AG09319 (cell line): ENCODE measurements at regions not wholly inside any gene's neighbourhood (a gene's known extent, or its start where the extent isn't known, plus 50 kb on each side); places are given as distances from the start of the nearest gene placed in this dataset.

Experiments
- DNase-seq: peaks from one replicate; pipeline ENCODE4 v3.0.0-alpha.2; 2010; ENCODE audit warnings: low read depth; ENCODE audit errors: extremely low read depth
- TF ChIP-seq, protein P1 (sequence below): IDR thresholded peaks from 2 replicates; pipeline ENCODE4 v1.5.1; 2011; ENCODE audit warnings: low read depth, mild to moderate bottlenecking, inconsistent platforms, low read length, moderate library complexity

DNA sequence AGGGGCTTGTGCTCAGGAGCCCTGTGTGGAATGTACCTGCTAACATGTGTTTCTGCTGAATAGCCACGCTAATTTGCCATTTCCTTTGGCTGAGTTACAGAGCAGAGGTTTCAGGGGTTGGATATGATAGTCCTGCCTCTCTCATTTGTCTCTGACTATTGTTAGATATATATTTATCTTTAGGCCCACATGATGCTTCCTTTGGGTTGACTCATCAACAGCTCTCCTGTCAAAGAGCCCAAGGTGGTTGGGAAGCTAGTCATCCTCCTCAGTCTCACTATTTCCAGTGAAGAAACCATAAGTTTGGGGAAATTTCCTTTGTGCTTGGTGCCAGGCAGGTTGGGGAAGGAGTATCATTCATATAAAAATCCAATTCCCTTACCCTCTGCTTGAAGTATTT lies 1194.6 kb downstream of the ZPLD1 start:
- TF ChIP-seq, protein P1, sequence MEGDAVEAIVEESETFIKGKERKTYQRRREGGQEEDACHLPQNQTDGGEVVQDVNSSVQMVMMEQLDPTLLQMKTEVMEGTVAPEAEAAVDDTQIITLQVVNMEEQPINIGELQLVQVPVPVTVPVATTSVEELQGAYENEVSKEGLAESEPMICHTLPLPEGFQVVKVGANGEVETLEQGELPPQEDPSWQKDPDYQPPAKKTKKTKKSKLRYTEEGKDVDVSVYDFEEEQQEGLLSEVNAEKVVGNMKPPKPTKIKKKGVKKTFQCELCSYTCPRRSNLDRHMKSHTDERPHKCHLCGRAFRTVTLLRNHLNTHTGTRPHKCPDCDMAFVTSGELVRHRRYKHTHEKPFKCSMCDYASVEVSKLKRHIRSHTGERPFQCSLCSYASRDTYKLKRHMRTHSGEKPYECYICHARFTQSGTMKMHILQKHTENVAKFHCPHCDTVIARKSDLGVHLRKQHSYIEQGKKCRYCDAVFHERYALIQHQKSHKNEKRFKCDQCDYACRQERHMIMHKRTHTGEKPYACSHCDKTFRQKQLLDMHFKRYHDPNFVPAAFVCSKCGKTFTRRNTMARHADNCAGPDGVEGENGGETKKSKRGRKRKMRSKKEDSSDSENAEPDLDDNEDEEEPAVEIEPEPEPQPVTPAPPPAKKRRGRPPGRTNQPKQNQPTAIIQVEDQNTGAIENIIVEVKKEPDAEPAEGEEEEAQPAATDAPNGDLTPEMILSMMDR = no peak
- DNase-seq = no peak

DNA sequence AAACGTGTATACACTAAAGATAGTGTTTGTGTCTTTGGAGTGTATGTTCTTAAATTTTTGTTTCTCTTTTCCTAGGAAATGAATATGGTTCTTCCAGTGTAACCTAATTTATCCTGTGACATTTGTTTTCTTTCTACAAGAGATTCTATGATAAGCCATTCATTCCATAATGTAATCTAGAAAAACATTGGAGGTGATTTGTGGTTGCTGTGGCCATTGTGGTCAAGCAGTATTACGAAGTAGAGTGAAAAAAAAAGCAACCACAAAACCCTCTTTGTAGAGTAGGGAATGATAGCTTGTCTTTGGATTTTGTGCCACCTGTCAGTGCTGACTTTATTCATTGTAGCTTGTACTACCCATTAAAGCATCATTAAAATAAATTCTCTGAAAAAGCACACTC lies 1209.6 kb downstream of the ZPLD1 start:
- DNase-seq = no peak
- TF ChIP-seq, protein P1 = no peak

DNA sequence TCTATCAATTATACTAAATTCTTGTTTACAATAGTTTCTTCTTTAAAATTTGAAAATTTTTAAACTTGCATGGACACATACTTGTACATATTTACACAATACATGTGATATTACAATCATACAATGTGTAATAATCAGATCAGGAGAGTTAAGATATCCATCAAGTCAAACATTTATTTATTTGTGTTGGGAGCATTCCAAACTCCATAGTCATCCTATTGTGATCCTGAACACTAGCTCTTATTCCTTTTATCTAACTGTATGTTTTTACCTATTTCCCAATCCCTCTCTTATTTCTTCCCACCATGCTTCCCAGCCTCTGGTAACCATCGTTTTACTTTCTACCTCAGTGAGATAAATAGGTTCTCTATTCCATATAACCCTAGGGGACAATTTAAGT lies 1219.2 kb downstream of the ZPLD1 start:
- TF ChIP-seq, protein P1 = no peak
- no peak for DNase-seq

DNA sequence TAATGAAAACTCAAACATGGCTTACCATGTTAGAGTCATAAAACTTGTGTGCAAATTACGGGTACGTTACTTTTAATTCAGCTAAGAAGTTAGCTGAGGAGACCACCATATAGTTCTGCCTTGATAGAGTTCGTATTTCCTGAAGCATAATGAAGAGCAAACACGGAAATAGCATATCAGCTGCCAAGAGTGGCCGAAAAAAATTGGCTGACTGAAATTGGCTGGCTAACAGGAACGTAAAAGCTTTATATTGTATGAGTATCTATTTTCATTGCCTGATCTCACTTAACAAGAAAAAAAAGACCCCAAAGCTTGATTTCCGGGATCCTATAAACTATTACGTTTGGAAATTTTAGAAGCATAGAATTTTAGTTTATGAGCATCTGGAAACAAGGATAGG lies 1222.9 kb downstream of the ZPLD1 start:
- DNase-seq = no peak
- TF ChIP-seq, protein P1 = no peak

DNA sequence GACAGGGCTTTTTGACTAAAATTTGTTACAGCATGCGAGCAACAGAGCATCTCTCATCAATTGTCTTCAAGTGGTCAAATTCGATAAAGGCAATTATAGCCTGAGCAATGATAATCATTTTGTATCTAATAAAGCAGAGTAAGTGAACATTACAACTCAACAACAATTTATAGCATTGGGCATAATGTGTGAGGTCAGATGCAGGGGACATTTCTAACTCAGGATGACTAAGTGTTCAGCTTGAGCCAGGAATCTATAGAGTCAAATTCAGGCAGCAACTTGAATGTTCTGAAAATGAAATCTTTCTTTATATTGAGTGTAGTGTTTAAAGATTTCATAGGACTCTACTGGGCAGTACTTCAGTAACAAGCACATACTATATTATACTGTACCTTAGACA lies 1226.0 kb downstream of the ZPLD1 start:
- TF ChIP-seq, protein P1 = no peak
- DNase-seq = no peak

DNA sequence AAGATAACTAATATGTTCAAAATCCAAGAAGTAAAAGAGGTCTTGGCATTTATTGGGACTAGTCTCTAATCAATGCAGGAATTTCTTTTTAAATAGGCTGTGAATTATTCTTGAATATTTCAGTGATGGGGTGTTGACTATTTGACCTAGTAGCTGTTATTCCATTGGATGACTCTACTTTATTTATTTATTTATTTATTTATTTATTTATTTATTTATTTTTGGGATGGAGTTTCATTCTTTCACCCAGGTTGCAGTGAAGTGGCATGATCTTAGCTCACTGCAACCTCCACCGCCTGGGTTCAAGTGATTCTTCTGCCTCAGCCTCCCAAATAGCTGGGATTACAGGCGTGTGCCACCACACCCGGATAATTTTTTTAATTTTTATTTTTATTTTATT lies 1227.8 kb downstream of the ZPLD1 start:
- TF ChIP-seq, protein P1 = no peak
- DNase-seq = no peak

DNA sequence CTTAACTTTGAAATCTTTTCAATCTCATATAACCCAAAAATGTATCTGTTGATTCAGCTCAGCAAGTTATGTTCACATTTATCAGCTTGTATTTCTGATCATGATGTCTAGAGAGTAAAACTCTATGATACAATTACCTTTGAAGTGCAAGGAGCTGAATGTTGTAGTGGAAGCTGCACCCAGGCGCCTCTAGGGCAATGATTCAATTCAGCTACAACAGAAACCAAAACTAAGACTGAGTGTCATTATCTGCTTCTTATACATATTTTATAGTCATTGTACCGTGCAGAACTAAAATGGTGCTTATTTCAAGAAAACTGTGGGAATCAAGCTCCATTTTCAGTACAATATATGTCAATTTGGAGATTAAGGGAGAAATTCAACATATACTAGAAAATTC lies 1237.5 kb downstream of the ZPLD1 start:
- DNase-seq = no peak
- TF ChIP-seq, protein P1 = no peak
